CD1c-positive myeloid dendritic cell (primary cell): ENCODE measurements at regions not wholly inside any gene's neighbourhood (a gene's known extent, or its start where the extent isn't known, plus 50 kb on each side); places are given as distances from the start of the nearest gene placed in this dataset.
A peak's percentile ranks its signal among the peaks of the same experiment; 100 is the strongest.

Source experiments
- DNase-seq: peaks from one replicate; pipeline ENCODE4 v3.0.0-alpha.2; 2016; ENCODE audit errors: extremely low spot score

DNA sequence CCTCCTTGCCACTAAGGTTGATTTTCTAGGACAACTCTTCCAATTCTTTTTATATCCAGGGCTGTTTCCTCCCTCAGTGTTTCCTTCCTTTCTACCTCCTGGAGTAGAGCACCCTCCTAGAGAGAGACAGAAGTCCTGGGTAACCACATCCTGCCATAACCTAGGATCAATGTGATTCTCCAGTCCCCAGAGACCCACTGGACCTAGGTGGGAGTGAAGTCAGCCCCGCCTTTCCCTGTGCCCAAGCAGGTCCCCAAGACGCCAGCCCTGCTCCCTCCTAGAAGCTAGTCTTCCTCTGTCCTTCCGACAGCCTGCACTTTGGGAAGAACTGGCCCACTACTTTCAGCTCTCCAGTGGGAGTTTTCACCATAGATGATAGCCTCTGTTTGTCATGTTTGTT is 166.8 kb upstream of the PLEKHG7 start:
- no peak for DNase-seq

DNA sequence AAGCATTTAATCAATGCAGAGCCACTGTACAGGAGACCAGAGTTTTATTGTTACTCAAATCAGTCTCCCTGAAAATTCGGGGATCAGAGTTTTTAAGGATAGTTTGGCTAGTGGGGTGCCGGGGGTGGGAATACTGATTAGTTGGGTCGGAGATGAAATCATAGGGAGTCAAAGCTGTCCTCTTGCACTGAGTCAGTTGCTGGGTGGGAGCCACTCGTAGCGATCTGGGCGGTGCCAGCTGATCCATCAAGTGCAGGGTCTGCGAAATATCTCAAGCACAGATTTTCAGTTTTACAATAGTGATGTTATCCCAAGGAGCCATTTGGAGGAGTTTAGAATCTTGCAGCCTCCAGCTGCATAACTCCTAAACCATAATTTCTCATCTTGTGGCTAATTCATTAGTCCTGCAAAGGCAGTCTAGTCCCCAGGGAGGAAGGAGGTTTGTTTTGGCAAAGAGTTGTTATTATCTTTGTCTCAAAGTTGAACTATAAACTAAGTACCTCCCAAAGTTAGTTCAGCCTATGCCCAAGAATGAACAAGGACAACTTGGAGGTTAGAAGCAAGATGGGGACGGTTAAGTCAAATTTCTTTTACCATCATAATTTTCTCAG is 169.4 kb upstream of the PLEKHG7 start:
- no peak for DNase-seq

DNA sequence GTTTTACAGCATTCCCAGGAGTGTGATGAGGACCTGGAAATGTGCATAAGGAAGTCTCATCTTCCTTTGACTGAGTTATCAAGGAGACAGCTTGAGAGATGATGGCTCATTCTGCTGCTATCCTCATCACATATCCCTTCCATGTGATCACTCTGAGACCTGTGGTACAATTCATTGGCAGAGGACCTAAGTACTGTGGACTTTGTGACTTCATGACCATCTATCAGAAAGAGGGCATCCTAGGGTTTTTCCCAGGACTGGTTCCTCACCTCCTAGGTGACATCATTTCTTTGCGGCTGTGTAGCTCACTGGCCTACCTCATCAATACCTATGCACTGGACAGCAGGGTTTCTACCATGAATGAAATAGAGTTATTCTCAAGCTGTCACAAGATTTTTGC is 172.1 kb upstream of the PLEKHG7 start:
- no peak for DNase-seq

DNA sequence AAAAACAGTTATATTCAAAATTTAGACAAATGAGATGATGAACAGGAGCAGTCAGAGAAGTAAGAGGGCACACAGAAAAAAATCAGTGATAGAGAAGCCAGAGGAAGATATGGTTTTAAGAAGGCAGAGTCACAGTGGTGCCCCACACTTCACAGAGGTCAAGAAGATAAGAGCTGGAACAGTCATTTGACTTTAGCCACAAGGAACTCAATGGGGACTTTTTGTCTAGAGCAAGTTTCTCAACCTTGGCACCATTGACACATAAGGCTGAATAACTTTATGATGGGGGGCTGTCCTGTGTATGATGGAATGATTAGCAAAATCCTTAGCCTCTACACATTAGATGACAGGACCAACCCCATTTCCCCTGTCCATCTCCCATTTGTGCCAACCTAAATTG is 172.8 kb upstream of the PLEKHG7 start:
- DNase-seq: no peak

DNA sequence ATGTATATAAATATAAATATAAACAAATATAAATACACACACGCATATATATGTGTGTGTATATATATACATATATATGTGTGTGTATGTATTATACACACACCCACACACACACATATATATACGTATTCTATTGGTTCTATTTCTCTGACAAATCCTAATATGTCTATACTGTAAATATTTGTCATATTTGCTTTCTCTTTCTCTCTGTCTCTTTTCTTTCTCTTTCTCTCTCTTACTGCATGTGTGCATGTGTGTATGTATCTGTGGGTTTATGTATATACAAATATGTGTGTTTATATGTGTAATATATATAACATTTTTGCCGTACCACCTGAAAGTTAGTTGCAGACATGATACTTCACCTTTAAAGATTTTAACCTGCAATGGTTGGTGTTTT is 174.2 kb upstream of the PLEKHG7 start:
- no peak for DNase-seq

DNA sequence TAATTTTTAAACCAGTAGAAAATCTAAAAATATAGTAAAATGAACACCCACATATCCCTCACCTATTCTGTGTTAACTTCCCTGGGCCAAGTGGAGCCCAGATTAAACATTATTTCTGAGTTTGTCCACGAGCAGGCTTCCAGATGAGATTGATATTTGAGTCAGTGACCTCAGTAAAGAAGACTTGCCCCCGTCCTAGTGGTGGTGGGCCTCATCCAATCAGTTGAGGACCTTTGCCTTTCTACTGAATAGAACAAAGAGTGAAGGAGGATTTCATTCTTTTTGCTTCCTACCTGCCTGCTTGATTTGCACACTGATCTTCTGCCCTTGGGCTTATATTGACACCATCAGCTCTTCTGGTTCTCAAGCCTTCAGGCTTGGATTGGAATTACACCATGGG is 174.7 kb upstream of the PLEKHG7 start:
- DNase-seq: no peak

DNA sequence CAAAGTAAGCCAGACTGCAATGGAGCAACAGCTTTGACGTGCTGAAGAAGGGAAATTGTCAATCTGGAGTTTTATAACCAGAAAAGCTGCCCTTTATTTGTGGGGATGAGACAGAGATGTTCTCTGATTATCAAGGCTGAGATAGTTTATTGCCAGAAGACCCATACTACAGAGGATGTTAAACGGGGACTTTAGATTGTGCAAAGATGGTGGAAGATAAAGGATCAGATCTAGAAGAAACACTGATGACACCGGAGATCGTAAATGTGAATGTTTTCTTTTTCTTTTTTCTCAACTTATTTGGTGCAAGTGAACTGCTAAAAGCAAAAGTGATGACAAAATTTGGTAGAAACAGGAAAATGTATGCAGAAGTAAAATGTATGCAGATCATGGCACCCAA is 178.3 kb upstream of the PLEKHG7 start:
- no peak for DNase-seq

DNA sequence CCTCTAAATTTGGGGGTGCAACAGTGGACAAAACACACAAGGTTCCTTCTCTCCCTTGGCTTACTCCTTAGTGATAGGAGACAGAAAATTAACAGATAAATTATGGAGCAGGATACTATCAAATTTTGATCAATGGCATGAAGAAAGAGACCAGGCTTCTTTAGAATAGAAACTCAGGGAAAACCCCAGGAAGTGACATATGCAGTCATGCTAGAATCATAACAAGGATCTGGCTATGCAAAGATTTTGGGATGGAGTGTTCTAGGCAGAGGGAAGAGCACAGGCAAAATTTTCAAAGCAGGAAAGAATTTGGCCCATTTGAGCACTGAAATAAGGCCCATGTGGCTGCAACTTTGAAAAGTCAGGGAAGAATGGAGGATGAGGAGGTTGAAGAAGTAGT is 182.3 kb upstream of the PLEKHG7 start:
- DNase-seq: no peak

DNA sequence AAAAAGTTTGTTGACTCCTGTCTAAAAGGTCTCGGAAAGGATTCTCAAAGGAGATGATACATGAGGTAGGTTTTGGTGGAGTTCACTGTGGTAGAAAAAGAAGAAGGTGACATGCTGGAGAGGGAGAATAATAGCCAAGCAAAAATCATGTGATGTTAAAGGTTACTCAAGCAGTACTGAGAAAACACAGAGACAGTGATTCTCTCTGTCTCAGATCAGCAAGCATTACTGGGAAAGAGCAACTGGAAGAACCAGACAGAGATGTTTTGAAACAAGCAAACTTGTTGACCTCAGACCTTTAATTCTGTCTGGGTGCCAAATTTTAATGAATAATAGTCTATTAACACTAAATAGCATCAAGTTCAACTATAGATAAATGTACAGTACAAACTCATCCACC is 183.5 kb upstream of the PLEKHG7 start:
- no peak for DNase-seq

DNA sequence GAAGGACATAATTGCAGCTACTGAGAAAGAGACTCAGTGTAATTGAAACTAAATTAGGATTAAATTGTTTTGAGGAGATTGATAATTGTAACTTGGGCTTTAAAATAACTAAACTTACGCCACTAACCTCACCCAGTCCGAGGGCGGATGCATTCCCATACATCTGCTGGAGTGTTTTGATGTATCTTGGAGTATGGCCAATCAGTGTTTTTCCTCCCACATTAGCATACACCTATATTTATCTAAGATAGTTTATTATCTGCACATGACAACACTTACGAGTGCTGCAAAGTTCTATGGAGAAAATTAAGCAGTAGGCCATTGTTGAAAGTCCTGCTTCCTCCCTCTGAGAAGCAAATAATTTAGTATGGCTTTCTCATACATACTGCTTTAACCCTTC is 184.7 kb upstream of the PLEKHG7 start:
- DNase-seq: no peak

DNA sequence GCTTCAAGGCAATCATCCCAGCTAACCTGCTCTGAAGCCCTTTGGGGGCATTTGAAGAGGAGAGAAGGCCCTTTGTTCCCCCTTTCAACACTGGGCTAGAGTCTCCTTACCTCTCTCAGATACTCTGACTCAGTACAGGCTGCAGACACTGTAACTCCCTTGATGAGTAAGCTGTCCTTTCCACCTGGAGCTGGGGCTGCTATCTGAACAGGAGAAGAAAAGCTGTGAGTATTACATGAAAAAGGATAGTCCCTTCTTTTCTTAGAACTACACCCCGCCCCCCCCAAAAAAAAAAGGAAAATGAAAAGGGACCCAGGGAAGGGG is 186.6 kb upstream of the PLEKHG7 start:
- no peak for DNase-seq

DNA sequence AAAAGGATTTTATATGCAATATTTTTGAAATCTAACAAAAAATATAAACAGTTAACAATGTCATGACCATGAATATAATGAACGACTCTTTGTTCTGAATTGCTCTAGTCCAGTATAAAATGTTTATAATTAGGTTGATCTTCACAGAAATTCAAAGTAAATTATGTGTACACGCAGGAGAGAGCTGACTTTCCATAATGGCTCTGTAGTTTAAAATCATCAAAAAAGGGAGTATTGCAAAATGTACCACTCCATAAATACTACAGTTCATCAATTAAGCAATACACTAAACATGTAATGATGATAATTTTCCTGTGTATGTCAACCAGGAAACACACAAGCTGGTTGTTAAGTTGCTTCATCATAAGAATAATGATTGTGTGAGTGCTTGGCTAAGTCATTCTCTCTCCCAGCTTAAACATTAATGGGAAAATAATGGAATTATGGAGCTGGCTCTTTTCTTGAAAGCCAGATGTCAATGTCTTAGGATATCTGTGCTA is 189.5 kb upstream of the PLEKHG7 start:
- DNase-seq: no peak

DNA sequence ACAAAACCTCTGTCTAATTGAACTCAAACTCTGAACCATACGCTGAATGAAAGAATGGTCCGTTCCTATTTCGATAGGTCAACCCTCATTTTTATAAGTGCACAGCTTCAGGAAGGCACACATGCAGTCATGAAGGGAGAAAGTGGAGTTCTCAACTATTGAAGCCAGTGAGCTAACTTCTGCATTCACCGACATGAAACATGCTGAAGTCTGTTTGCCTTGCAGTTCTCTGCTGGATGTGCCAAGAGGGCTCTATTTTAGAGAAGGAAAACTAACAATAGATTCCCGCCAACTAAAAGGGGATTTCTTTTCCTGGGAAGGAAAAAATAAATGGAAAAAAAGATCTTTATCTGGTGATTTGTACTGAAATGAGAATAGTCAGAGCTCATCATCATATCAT is 191.0 kb upstream of the PLEKHG7 start:
- peak; percentile 57 for DNase-seq

DNA sequence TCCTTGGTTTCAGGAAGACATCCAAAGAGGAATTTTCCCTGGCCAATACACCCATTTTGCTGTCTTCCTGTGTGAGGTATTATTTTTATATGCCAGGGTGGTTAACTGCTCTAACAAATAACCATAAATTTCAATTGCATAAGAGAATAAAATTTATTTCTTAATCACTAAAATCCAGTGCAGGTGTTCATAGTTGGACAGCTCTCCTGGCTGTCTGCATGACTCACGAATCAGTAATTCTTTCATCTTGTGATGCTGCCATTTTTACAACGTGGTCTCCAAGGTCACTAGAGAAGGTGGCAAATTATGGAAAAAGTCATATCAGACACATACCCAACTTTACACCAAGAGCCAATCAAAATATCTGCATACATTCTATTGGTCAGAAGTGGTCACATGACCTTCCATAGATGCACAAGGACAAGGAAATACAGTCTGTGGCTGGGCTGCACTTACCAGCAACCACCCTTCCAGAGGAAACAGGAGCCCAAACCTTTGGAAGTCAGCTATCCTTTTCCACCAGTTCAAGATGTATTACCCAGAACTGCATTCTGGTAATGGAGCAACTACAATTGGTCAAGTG is 193.5 kb upstream of the PLEKHG7 start:
- no peak for DNase-seq

DNA sequence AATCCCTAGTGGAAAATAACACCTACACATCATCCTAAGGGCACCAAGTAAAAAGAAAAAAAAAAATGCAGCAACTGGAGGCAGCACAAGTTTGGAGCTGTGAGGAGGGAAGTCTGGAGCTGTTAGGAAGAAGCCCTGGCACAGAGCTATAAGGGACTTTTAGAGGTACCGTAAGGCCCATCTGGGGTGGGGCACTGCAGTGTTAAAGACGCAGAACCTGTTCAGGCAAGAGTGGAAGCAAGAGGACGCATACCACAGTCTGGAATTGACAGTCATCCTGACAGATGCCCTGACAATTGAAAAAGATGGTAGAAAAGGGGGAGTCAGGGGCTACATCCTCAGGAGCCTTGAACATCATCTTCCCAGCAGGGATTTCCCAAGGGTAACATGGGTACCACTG is 195.9 kb upstream of the PLEKHG7 start:
- no peak for DNase-seq

DNA sequence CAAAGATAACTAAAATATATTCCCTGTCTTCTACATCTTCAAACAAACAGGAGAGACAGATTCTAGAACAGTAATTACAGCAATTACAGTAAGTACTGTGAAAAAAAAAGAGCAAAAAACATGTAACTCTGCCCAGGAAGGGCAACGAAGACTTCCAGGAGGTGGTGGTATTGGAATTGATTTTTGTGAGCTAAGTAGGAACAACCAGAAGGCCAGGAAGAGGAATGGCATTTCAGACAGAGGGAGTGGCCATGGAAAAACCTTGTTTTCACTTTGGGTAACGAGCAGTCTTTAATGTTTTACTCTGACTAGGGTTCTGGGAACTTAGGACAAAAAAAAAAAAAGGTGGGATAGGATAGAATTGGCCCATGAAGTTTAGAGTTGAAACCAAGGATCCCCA is 196.3 kb upstream of the PLEKHG7 start:
- no peak for DNase-seq

DNA sequence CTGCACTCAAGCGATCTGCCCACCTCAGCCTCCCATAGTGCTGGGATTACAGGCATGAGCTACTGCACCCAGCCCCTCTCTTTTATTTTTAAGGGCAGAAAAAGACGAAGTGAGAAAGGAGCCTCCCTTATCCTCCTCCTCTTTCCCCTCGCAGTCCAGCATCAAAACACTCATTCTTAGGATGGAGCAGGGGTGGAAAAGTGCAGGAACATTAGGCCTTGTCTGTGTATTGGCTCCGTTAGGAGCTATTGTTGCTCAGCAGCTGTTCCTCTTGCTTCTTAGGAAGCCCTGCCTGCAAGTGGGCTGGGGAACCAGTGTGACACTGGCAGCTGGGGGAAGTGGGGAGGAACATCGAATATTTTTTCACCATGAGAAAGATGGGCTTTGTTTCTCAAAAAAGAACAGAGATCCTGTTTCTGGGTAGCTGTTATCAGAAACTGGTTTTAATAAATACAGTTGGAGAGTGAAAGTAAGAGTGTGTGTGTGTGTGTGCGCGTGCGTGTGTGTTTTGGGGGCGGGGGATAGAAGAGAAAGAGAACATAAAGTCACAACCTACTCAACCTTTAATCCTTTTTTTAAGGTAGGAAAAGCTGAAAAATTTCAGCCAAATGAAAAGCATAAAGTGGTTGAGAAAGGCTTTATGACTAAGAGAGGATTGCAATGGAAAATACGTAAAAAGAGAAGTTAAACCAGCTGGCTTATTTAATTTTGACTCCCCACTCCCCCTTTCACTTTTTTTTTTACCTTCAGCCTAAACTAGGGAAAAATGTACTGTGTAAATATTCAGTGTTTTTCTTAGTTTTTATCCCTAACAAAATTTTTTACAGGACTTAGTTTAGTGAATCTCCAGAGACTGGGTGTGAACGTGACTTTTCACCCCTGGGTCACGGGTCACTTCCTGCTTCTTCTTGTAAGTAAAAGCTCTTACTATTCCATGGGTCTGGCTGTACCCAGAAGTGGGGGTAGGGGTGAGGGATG is 197.2 kb upstream of the PLEKHG7 start:
- DNase-seq: peak; percentile 81

DNA sequence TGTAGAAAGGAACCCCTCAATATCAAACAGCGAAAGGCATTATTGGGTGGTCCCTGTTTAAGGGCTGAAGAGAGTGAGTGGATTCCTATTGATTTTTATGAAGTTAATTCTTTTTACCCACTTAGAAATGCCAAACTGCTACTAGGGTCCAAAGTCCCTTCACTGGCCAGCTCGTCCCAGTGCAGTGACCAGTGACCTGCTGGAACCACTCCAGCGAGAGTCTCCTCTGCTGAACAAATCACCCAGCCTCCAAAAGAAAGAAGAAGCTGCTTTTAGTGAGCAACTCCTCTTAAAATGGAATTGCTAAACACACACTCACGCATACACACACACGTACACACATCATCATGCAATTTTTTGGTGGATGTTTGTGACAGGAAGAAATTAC is 198.2 kb upstream of the PLEKHG7 start:
- DNase-seq: peak; percentile 81

DNA sequence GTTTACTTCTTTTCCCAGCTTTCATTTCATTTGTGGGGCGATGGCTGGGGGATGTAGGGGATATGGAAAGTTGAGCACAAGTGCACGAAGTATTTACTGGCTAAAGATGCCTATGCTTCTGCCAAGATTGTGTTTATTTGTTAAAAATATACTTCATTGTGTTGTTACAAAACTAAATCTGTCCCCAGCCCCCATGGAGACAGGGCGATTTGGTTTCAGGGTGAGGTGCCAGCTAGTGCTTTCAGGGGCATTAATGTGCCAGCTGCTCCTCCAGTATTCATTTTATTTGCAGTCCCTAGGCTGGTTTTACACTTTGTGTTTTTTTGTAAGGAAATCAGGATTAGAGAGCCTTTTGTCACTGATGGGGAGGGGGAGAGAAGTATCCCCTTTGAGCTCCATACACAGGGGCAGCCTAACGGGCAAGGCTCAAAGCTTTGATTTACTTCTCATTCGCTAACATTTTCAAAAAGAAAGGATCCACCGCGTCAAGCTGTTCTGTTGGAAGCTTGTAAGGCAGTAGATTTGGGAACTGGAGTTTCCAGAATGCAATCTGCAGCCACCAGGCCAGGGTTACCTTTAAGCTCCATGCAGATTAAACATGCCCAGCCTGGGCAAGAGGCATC is 198.7 kb upstream of the PLEKHG7 start:
- DNase-seq: no peak

DNA sequence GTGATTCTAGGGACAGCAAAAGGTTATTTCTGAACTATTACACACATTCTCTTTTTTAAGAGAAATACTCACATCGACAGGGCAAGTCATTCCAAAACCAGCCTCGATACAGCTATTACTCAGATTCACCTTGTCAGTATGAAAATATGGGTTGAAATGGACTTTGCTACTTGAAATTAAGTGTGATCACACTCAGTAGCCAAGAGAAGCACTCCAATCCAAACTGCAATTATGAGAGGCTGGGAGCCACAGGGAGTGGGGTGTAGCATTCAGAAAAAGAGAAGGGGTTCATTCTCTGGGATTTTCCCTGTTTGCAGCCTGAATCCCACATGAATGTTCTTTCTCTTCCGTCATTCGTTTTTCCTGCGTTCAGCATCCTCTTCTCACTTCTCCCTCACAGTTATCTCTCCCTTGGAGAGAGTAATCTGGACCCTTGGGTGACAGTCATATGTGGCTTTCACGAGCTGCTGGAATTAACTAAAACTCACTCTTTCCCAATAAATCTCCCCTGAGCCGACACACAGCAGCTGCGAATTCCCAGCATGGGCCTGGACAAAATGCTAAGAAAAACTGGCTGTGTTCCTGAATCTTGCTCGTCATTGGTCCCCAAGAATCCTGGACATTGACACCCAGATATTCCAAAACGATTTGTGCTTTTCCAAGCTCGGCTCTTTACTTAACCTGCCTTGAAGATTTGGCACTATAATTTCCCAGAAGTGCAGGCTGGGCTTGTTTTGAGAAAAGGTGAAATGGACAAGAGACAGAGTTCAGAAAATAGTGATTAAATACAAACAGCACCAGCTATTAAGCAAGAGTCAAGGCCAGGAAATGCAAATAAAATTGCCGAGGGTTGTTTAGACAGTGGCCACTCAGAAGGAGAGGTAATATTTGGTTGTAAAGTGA is 199.5 kb upstream of the PLEKHG7 start:
- peak; percentile 62 for DNase-seq

DNA sequence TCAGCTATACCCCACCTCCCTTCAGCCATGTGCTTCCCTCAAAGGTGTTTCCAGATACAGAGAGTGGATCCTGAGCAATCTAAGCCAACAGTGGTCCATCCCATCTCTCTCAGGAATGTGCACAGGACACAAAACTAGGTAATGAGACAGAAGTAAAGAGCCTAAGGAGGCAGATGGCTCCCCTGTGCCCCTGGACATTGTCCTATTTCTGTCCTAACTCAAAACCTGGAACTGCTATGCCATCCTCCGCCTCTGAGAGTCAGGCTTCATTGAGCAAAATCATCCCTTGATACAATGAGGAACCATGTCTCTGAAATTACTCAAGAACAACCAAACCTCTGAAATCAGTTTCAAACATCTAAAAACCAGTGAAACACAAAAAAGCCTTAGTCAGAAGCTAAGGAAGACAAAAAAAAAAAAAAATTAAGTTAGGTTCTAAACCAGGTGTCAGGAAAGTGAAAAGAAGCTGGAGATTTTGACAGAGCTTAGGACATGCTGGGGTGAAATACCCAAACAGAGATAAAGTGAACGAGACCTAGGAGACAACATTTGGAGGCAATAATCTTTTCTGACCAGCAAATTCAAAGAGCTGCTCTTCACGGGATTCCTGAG is 200.3 kb upstream of the PLEKHG7 start:
- DNase-seq: peak; percentile 86
